ENCODE measurements at regions not wholly inside any gene's neighbourhood (a gene's known extent, or its start where the extent isn't known, plus 50 kb on each side); places are given as distances from the start of the nearest gene placed in this dataset.

GRCh38 chr16:85255777-85256176 lies 143.5 kb upstream of the CIBAR2 start:
- in situ Hi-C loops (cut with HindIII; ENCODE audit: low sequenced_read_pairs), result no loop called here
- no peak for TF ChIP-seq CTCF (IDR thresholded peaks at IDR 0.05; ENCODE audit: low read depth, low read length, missing control alignments)
- no peak for DNase-seq (ENCODE audit: low read depth)
- H3K4me3 ChIP-seq (ENCODE audit: low read depth, low read length), result no peak overlapping the region

- no peak for DNase-seq (ENCODE audit: low read depth)
- H3K4me3 ChIP-seq (ENCODE audit: low read depth, low read length), result no peak overlapping the region
- no peak for TF ChIP-seq CTCF (IDR thresholded peaks at IDR 0.05; ENCODE audit: low read depth, low read length, missing control alignments)
- in situ Hi-C loops (cut with HindIII; ENCODE audit: low sequenced_read_pairs), result no loop called here
Observed at GRCh38 chr16:85256190-85256739, 144.0 kb upstream of the CIBAR2 start.

GRCh38 chr16:85257483-85257882 lies 145.2 kb upstream of the CIBAR2 start:
- TF ChIP-seq CTCF (IDR thresholded peaks at IDR 0.05; ENCODE audit: low read depth, low read length, missing control alignments), result no peak
- in situ Hi-C loops (cut with HindIII; ENCODE audit: low sequenced_read_pairs), result no loop called here
- H3K4me3 ChIP-seq (ENCODE audit: low read depth, low read length), result no peak overlapping the region
- no peak for DNase-seq (ENCODE audit: low read depth)

- in situ Hi-C loops (cut with HindIII; ENCODE audit: low sequenced_read_pairs), result no loop called here
- DNase-seq (ENCODE audit: low read depth), result no peak
- no peak for TF ChIP-seq CTCF (IDR thresholded peaks at IDR 0.05; ENCODE audit: low read depth, low read length, missing control alignments)
- H3K4me3 ChIP-seq (ENCODE audit: low read depth, low read length), result no peak overlapping the region
Observed at GRCh38 chr16:85258166-85258565, 145.9 kb upstream of the CIBAR2 start.

GRCh38 chr16:85258629-85259028 lies 146.4 kb upstream of the CIBAR2 start:
- in situ Hi-C loops (cut with HindIII; ENCODE audit: low sequenced_read_pairs), result no loop called here
- no peak for DNase-seq (ENCODE audit: low read depth)
- TF ChIP-seq CTCF (IDR thresholded peaks at IDR 0.05; ENCODE audit: low read depth, low read length, missing control alignments), result no peak
- no peak overlapping the region for H3K4me3 ChIP-seq (ENCODE audit: low read depth, low read length)

GRCh38 chr16:85259115-85259831 lies 147.0 kb upstream of the CIBAR2 start:
- H3K4me3 ChIP-seq (ENCODE audit: low read depth, low read length), result no peak overlapping the region
- TF ChIP-seq CTCF (IDR thresholded peaks at IDR 0.05; ENCODE audit: low read depth, low read length, missing control alignments), result no peak
- no peak for DNase-seq (ENCODE audit: low read depth)
- in situ Hi-C loops (cut with HindIII; ENCODE audit: low sequenced_read_pairs), result no loop called here
